ENCODE measurements at regions not wholly inside any gene's neighbourhood (a gene's known extent, or its start where the extent isn't known, plus 50 kb on each side); places are given as distances from the start of the nearest gene placed in this dataset.

- TF ChIP-seq, protein P1, sequence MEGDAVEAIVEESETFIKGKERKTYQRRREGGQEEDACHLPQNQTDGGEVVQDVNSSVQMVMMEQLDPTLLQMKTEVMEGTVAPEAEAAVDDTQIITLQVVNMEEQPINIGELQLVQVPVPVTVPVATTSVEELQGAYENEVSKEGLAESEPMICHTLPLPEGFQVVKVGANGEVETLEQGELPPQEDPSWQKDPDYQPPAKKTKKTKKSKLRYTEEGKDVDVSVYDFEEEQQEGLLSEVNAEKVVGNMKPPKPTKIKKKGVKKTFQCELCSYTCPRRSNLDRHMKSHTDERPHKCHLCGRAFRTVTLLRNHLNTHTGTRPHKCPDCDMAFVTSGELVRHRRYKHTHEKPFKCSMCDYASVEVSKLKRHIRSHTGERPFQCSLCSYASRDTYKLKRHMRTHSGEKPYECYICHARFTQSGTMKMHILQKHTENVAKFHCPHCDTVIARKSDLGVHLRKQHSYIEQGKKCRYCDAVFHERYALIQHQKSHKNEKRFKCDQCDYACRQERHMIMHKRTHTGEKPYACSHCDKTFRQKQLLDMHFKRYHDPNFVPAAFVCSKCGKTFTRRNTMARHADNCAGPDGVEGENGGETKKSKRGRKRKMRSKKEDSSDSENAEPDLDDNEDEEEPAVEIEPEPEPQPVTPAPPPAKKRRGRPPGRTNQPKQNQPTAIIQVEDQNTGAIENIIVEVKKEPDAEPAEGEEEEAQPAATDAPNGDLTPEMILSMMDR (IDR thresholded peaks at IDR 0.05 in 8 of 11, conservative IDR thresholded peaks at IDR 0.05 in 3 of 11): no peak
- TF ChIP-seq POLR2AphosphoS5 (IDR thresholded peaks at IDR 0.05) (no peak), POLR2A (IDR thresholded peaks at IDR 0.05) (no peak)
Observed at GRCh38 chr3:159892801-159893200, 95.8 kb upstream of the IL12A start.

Measured in spleen (tissue), 7 donors.